GM12878 (cell line): ENCODE measurements at regions not wholly inside any gene's neighbourhood (a gene's known extent, or its start where the extent isn't known, plus 50 kb on each side); places are given as distances from the start of the nearest gene placed in this dataset.

ENCODE experiments used
- ATAC-seq: fragments of 200-7000 bp; cut with Tn5 transposase; 3 replicates; pipeline ENCODE4 v1.9.1; 2020; ENCODE audit warnings: mild to moderate bottlenecking, moderate library complexity
- BruUV-seq: library from RNA; stranded (reverse); fragments of 400-500 nt; replicated peaks from 2 replicates; lab custom pipeline; 2021; lab: Mats Ljungman, UMichigan
- CTCF ChIA-PET: fragments of 300-600 bp; sonication (Branson Sonifier 250); formaldehyde crosslinking; extraction: SDS; loops from one replicate; lab custom pipeline; 2021; ENCODE audit warnings: inconsistent platforms; lab: Yijun Ruan, JAX
- POLR2A ChIA-PET: fragments of 350-600 bp; formaldehyde crosslinking; extraction: SDS; loops from one replicate; lab custom pipeline; 2021; ENCODE audit warnings: inconsistent platforms; lab: Charles Lee
- RAD21 ChIA-PET: fragments of 300-600 bp; sonication (Branson Sonifier 250); formaldehyde crosslinking; loops from one replicate; lab custom pipeline; 2023; ENCODE audit warnings: antibody characterized with exemption; ENCODE audit not compliant: unreplicated experiment; lab: Charles Lee
- SMC1A ChIA-PET: fragments of 300-600 bp; sonication (Branson Sonifier 250); formaldehyde crosslinking; loops from one replicate; lab custom pipeline; 2023; ENCODE audit not compliant: unreplicated experiment, uncharacterized antibody; lab: Charles Lee
- DNase-seq: peaks from one replicate; pipeline ENCODE4 v3.0.0-alpha.2; 2011; ENCODE audit warnings: low read depth, low spot score
- FAIRE-seq: peaks from 3 replicates; lab custom pipeline; 2011; peaks lifted over from hg19 to GRCh38; lab: Jason Lieb, UNC
- H2AFZ ChIP-seq: 2 replicates; pipeline ENCODE4 v1.6.0; 2011; ENCODE audit warnings: low read depth, low read length, control low read depth; ENCODE audit not compliant: control insufficient read depth
- H3K27ac ChIP-seq: 2 replicates; pipeline ENCODE4 v1.5.1; 2011; ENCODE audit warnings: control low read depth; ENCODE audit not compliant: control insufficient read depth, insufficient read depth
- H3K27me3 ChIP-seq, 2 experiments: replicated peaks in 1 of 2; 2 replicates each; pipeline versions ENCODE4 v1.6.0 to v1.6.1; 2011; ENCODE audit warnings: low read length in 1 of 2; ENCODE audit not compliant: control insufficient read depth in 2 of 2, insufficient read depth in 2 of 2
- H3K36me3 ChIP-seq, 2 experiments: 2 replicates each; pipeline ENCODE4 v1.5.1; 2011; ENCODE audit warnings: low read length in 1 of 2; ENCODE audit not compliant: control insufficient read depth in 2 of 2, insufficient read depth in 2 of 2
- H3K4me1 ChIP-seq: 2 replicates; pipeline ENCODE4 v1.6.1; 2011; ENCODE audit warnings: mild to moderate bottlenecking, low read length, moderate library complexity, mixed read lengths; ENCODE audit not compliant: control insufficient read depth, insufficient read depth
- H3K4me2 ChIP-seq: 2 replicates; pipeline ENCODE4 v1.6.0; 2011; ENCODE audit warnings: control low read depth; ENCODE audit not compliant: control insufficient read depth, insufficient read depth
- H3K4me3 ChIP-seq: fragments of 200-600 bp; sonication (generic); 2 replicates; pipeline ENCODE4 v1.5.1; 2016
- H3K79me2 ChIP-seq: 2 replicates; pipeline ENCODE4 v1.6.0; 2011; ENCODE audit warnings: low read length; ENCODE audit not compliant: control insufficient read depth, insufficient read depth
- H3K9ac ChIP-seq: 2 replicates; pipeline ENCODE4 v1.8.0; 2011; ENCODE audit warnings: low read length, control low read depth, mixed read lengths; ENCODE audit not compliant: control insufficient read depth, insufficient read depth
- H3K9me3 ChIP-seq: replicated peaks from 3 replicates; pipeline ENCODE4 v1.5.1; 2011; ENCODE audit warnings: mild to moderate bottlenecking, low read length; ENCODE audit not compliant: control insufficient read depth, insufficient read depth
- H4K20me1 ChIP-seq: 2 replicates; pipeline ENCODE4 v1.6.0; 2011; ENCODE audit not compliant: control insufficient read depth, insufficient read depth
- ATF7 ChIP-seq: fragments of 450-650 bp; IDR thresholded peaks from 2 replicates; pipeline ENCODE4 v1.6.1; 2016; ENCODE audit warnings: low read depth, mild to moderate bottlenecking
- BMI1 ChIP-seq: fragments of 450-650 bp; IDR thresholded peaks from 2 replicates; pipeline ENCODE4 v1.6.1; 2016; ENCODE audit warnings: mild to moderate bottlenecking, moderate library complexity, borderline replicate concordance
- CBFB ChIP-seq: IDR thresholded peaks from 2 replicates; pipeline ENCODE4 v1.6.1; 2016; ENCODE audit warnings: antibody characterized with exemption, low read depth
- CUX1 ChIP-seq: IDR thresholded peaks from 2 replicates; pipeline ENCODE4 v1.6.1; 2012; ENCODE audit warnings: improper control_type of control experiment, low read depth, low read length; ENCODE audit not compliant: insufficient replicate concordance
- EGR1 ChIP-seq, 2 experiments: IDR thresholded peaks; 1 replicate in 1 of 2; 2 replicates in 1 of 2; pipeline ENCODE4 v1.6.1; 2011 to 2012; ENCODE audit warnings: low read depth in 2 of 2, low read length in 2 of 2, borderline replicate concordance in 1 of 2, mild to moderate bottlenecking in 1 of 2, moderate library complexity in 1 of 2
- IKZF1 ChIP-seq: fragments of 450-650 bp; conservative IDR thresholded peaks from 2 replicates; pipeline ENCODE4 v1.6.1; 2017; ENCODE audit warnings: antibody characterized with exemption, mild to moderate bottlenecking
- JUND ChIP-seq: IDR thresholded peaks from 2 replicates; pipeline ENCODE4 v1.6.1; 2012; ENCODE audit warnings: low read depth, mild to moderate bottlenecking, low read length, improper control_type of control experiment, moderate library complexity
- MAX ChIP-seq: IDR thresholded peaks from 2 replicates; pipeline ENCODE4 v1.6.1; 2012; ENCODE audit warnings: low read depth, low read length, improper control_type of control experiment
- MTA2 ChIP-seq: fragments of 450-650 bp; IDR thresholded peaks from 2 replicates; pipeline ENCODE4 v1.6.1; 2016; ENCODE audit warnings: low read depth, mild to moderate bottlenecking, moderate library complexity
- RBBP5 ChIP-seq: fragments of 200-600 bp; sonication (generic); conservative IDR thresholded peaks from 2 replicates; pipeline ENCODE4 v1.6.1; 2016
- SKIL ChIP-seq: fragments of 450-650 bp; IDR thresholded peaks from 2 replicates; pipeline ENCODE4 v1.6.1; 2017; ENCODE audit warnings: mild to moderate bottlenecking, low read depth, inconsistent platforms; ENCODE audit not compliant: poor library complexity, severe bottlenecking
- SMC3 ChIP-seq: IDR thresholded peaks from 2 replicates; pipeline ENCODE4 v1.6.1; 2011; ENCODE audit warnings: low read length, improper control_type of control experiment, borderline replicate concordance
- STAT3 ChIP-seq: IDR thresholded peaks from 2 replicates; pipeline ENCODE4 v1.6.1; 2011; ENCODE audit warnings: low read depth, low read length, improper control_type of control experiment
- TCF3 ChIP-seq: IDR thresholded peaks from 2 replicates; pipeline ENCODE4 v1.6.1; 2012; ENCODE audit warnings: low read depth, mild to moderate bottlenecking, low read length, borderline replicate concordance; ENCODE audit not compliant: insufficient read depth
- TCF7 ChIP-seq: IDR thresholded peaks from 2 replicates; pipeline ENCODE4 v1.6.1; 2014; ENCODE audit warnings: antibody characterized with exemption, borderline replicate concordance
- ZNF24 ChIP-seq: fragments of 450-650 bp; IDR thresholded peaks from 2 replicates; pipeline ENCODE4 v1.6.1; 2017; ENCODE audit warnings: antibody characterized with exemption, mild to moderate bottlenecking
- ZNF384 ChIP-seq: IDR thresholded peaks from 2 replicates; pipeline ENCODE4 v1.6.1; 2012; ENCODE audit warnings: low read depth, mild to moderate bottlenecking, low read length, improper control_type of control experiment, borderline replicate concordance
- WGBS: methylation state at CpG from one replicate; pipeline ENCODE4 v1.1.6; 2016; ENCODE audit warnings: low lambda C conversion rate; ENCODE audit not compliant: insufficient replicate concordance, insufficient coverage; ENCODE audit errors: missing lambda C conversion rate; 5-methylcytosine and 5-hydroxymethylcytosine counted together
- in situ Hi-C: fragments of 300-500 bp; cut with MboI; formaldehyde crosslinking; loops from 9 replicates; pipeline ENCODE4 v1.14.3; 2018; ENCODE audit warnings: mixed read lengths
- intact Hi-C: fragments of 100-400 bp; cut with micrococcal nuclease; formaldehyde crosslinking; loops from one replicate; pipeline ENCODE4 v1.14.2; 2022; ENCODE audit not compliant: unreplicated experiment

- H3K27me3 ChIP-seq, result no peaks in the 10 kb centered on the region
- no peaks in the 10 kb centered on the region for H3K4me1 ChIP-seq
- BruUV-seq, result no TSS peak
- DNase-seq, result no peak
- H3K79me2 ChIP-seq, result no peaks in the 10 kb centered on the region
- POLR2A ChIA-PET, result no interaction called here
- no peak overlapping the region for H3K4me2 ChIP-seq
- no peak overlapping the region for H3K27ac ChIP-seq
- no peaks in the 10 kb centered on the region for H4K20me1 ChIP-seq
- ATAC-seq, result no peak
- TF ChIP-seq BMI1, result no peak
- no peak for TF ChIP-seq STAT3
- no peak for TF ChIP-seq TCF3
- TF ChIP-seq ATF7, result no peak
- TF ChIP-seq CBFB, result no peak
- no peak for TF ChIP-seq TCF7
- no peak for TF ChIP-seq CUX1
- TF ChIP-seq RBBP5, result no peak
- TF ChIP-seq SMC3, result no peak
- TF ChIP-seq ZNF384, result no peak
- no peak for TF ChIP-seq EGR1 (IDR thresholded peaks at IDR 0.05; ENCODE audit: borderline replicate concordance in 1 of 2, low read depth in 2 of 2, low read length in 2 of 2)
- no peak for TF ChIP-seq MAX
- no peak for TF ChIP-seq JUND
- no peak for TF ChIP-seq SKIL
- no peak for TF ChIP-seq ZNF24
- no peak for TF ChIP-seq IKZF1
- TF ChIP-seq MTA2, result no peak
- WGBS, result 33% methylated on average over 6 of the region's 6 CpGs
- CTCF ChIA-PET, result no interaction called here
- FAIRE-seq, result no peak
- H2AFZ ChIP-seq, result no peak overlapping the region
- H3K4me3 ChIP-seq, result no peak overlapping the region
- H3K9ac ChIP-seq, result no peak overlapping the region
- intact Hi-C loops, result no loop called here
- RAD21 ChIA-PET, result no interaction called here
- H3K9me3 ChIP-seq, result no peaks in the 10 kb centered on the region
- in situ Hi-C loops, result no loop called here
- no peaks in the 10 kb centered on the region for H3K36me3 ChIP-seq
- SMC1A ChIA-PET, result no interaction called here
Observed at GRCh38 chr16:54806378-54806777, 124.3 kb upstream of the IRX5 start.
